Astrocyte of the cerebellum (primary cell): ENCODE measurements at regions not wholly inside any gene's neighbourhood (a gene's known extent, or its start where the extent isn't known, plus 50 kb on each side); places are given as distances from the start of the nearest gene placed in this dataset.

ENCODE experiments used
- DNase-seq: peaks from one replicate; pipeline ENCODE4 v3.0.0-alpha.2; 2011; ENCODE audit warnings: low read depth
- H3K4me3 ChIP-seq: 2 replicates; pipeline ENCODE4 v1.5.1; 2011; ENCODE audit warnings: mild to moderate bottlenecking, low read depth, low read length, moderate library complexity
- CTCF ChIP-seq: IDR thresholded peaks from 2 replicates; pipeline ENCODE4 v1.5.1; 2012; ENCODE audit warnings: low read length, low read depth, moderate library complexity, mild to moderate bottlenecking; ENCODE audit errors: missing control alignments
- in situ Hi-C: cut with HindIII; loops from 2 replicates; pipeline ENCODE4 v1.10.0; 2017; ENCODE audit warnings: low sequenced_read_pairs

GRCh38 chr18:71815305-71815704 lies 728.8 kb downstream of the CBLN2 start:
- H3K4me3 ChIP-seq = no peak overlapping the region
- TF ChIP-seq CTCF = no peak
- in situ Hi-C loops = no loop called here
- DNase-seq = no peak

- in situ Hi-C loops = no loop called here
- no peak for TF ChIP-seq CTCF
- H3K4me3 ChIP-seq = no peak overlapping the region
- DNase-seq = no peak
These were observed 734.4 kb downstream of the CBLN2 start for GRCh38 chr18:71809711-71810110.

GRCh38 chr18:71808616-71809015 lies 735.5 kb downstream of the CBLN2 start:
- no peak for TF ChIP-seq CTCF
- DNase-seq = no peak
- no peak overlapping the region for H3K4me3 ChIP-seq
- in situ Hi-C loops = no loop called here

GRCh38 chr18:71807586-71807985 lies 736.6 kb downstream of the CBLN2 start:
- no peak for DNase-seq
- no peak overlapping the region for H3K4me3 ChIP-seq
- in situ Hi-C loops = no loop called here
- no peak for TF ChIP-seq CTCF

- no peak overlapping the region for H3K4me3 ChIP-seq
- in situ Hi-C loops = no loop called here
- TF ChIP-seq CTCF = no peak
- no peak for DNase-seq
These were observed 745.0 kb downstream of the CBLN2 start for GRCh38 chr18:71798986-71799673.

GRCh38 chr18:71797554-71797953 lies 746.6 kb downstream of the CBLN2 start:
- no peak for TF ChIP-seq CTCF
- in situ Hi-C loops = no loop called here
- H3K4me3 ChIP-seq = no peak overlapping the region
- DNase-seq = peak; percentile 44

- in situ Hi-C loops = no loop called here
- no peak for DNase-seq
- H3K4me3 ChIP-seq = no peak overlapping the region
- TF ChIP-seq CTCF = peak; percentile 57
These were observed 759.4 kb downstream of the CBLN2 start for GRCh38 chr18:71784777-71785176.
